Caco-2 (cell line): ENCODE measurements at regions not wholly inside any gene's neighbourhood (a gene's known extent, or its start where the extent isn't known, plus 50 kb on each side); places are given as distances from the start of the nearest gene placed in this dataset.

Source experiments
- BruUV-seq: library from RNA; stranded (reverse); fragments of 400-500 nt; replicated peaks from 2 replicates; lab custom pipeline; 2021; lab: Mats Ljungman, UMichigan
- CTCF ChIA-PET: fragments of 300-600 bp; sonication (Branson Sonifier 250); formaldehyde crosslinking; loops from one replicate; lab custom pipeline; 2022; ENCODE audit warnings: antibody characterized with exemption; lab: Charles Lee
- POLR2A ChIA-PET: fragments of 300-600 bp; sonication (Branson Sonifier 250); formaldehyde crosslinking; loops from one replicate; lab custom pipeline; 2022; ENCODE audit warnings: antibody characterized with exemption; lab: Charles Lee
- DNase-seq, 2 experiments: peaks; one replicate each; pipeline versions ENCODE4 v3.0.0 to v3.0.0-alpha.2; 2020 to 2022
- H3K27me3 ChIP-seq: replicated peaks from 2 replicates; pipeline ENCODE4 v1.6.0; 2011; ENCODE audit warnings: low read length; ENCODE audit not compliant: control insufficient read depth, insufficient read depth
- H3K36me3 ChIP-seq: 2 replicates; pipeline ENCODE4 v1.5.1; 2011; ENCODE audit warnings: low read length; ENCODE audit not compliant: control insufficient read depth, insufficient read depth
- H3K4me1 ChIP-seq: fragments of 250-450 bp; sonication (Bioruptor Pico); 2 replicates; pipeline ENCODE4 v1.5.1; 2020; ENCODE audit warnings: mild to moderate bottlenecking
- H3K4me3 ChIP-seq: 2 replicates; pipeline ENCODE4 v1.5.1; 2011; ENCODE audit warnings: low read depth, mild to moderate bottlenecking, control low read depth, low read length
- H3K9me3 ChIP-seq: fragments of 250-450 bp; sonication (Bioruptor Pico); 2 replicates; pipeline ENCODE4 v1.5.1; 2020; ENCODE audit warnings: mild to moderate bottlenecking, moderate library complexity
- H3K27ac Mint-ChIP-seq: one replicate; pipeline ENCODE4 v1.8.0; 2022; ENCODE audit warnings: mixed read lengths; ENCODE audit not compliant: unreplicated experiment
- H3K27me3 Mint-ChIP-seq: one replicate; pipeline ENCODE4 v1.8.0; 2022; ENCODE audit warnings: mixed read lengths; ENCODE audit not compliant: insufficient read depth, unreplicated experiment
- H3K36me3 Mint-ChIP-seq: one replicate; pipeline ENCODE4 v1.8.0; 2022; ENCODE audit warnings: mild to moderate bottlenecking, mixed read lengths; ENCODE audit not compliant: insufficient read depth, unreplicated experiment
- H3K4me1 Mint-ChIP-seq: one replicate; pipeline ENCODE4 v1.8.0; 2022; ENCODE audit warnings: low read depth, mixed read lengths; ENCODE audit not compliant: unreplicated experiment
- H3K4me3 Mint-ChIP-seq: one replicate; pipeline ENCODE4 v1.8.0; 2022; ENCODE audit warnings: mild to moderate bottlenecking, moderate library complexity, mixed read lengths; ENCODE audit not compliant: unreplicated experiment
- H3K9me3 Mint-ChIP-seq: one replicate; pipeline ENCODE4 v1.8.0; 2022; ENCODE audit warnings: mixed read lengths; ENCODE audit not compliant: unreplicated experiment
- CTCF ChIP-seq, 2 experiments: fragments of 200-600 bp in 1 of 2; IDR thresholded peaks; 1 replicate in 1 of 2; 2 replicates in 1 of 2; pipeline versions ENCODE4 v1.5.1 to v1.8.0; 2011 to 2022; ENCODE audit warnings: antibody characterized with exemption in 1 of 2, control low read depth in 1 of 2, inconsistent platforms in 1 of 2, low read depth in 1 of 2, low read length in 1 of 2, mild to moderate bottlenecking in 1 of 2, moderate library complexity in 1 of 2; ENCODE audit not compliant: insufficient read depth in 1 of 2, severe bottlenecking in 1 of 2, unreplicated experiment in 1 of 2
- intact Hi-C: fragments of 100-400 bp; cut with micrococcal nuclease; formaldehyde crosslinking; loops from one replicate; pipeline ENCODE4 v1.10.0; 2022; ENCODE audit not compliant: unreplicated experiment

GRCh38 chr1:166343276-166343675 is 176.5 kb upstream of the FAM78B start:
- H3K27me3 ChIP-seq, result no peaks in the 10 kb centered on the region
- no peaks in the 10 kb centered on the region for H3K36me3 Mint-ChIP-seq
- POLR2A ChIA-PET, result no interaction called here
- no peak overlapping the region for H3K4me3 Mint-ChIP-seq
- H3K4me1 ChIP-seq, result no peaks in the 10 kb centered on the region
- no peak for TF ChIP-seq CTCF (IDR thresholded peaks at IDR 0.05; ENCODE audit: insufficient read depth in 1 of 2, low read depth in 1 of 2, low read length in 1 of 2, severe bottlenecking in 1 of 2, unreplicated experiment in 1 of 2)
- H3K27me3 Mint-ChIP-seq, result peaks cover 6% of the 10 kb centered on the region
- no TSS peak for BruUV-seq
- no peak overlapping the region for H3K27ac Mint-ChIP-seq
- H3K36me3 ChIP-seq, result no peaks in the 10 kb centered on the region
- H3K9me3 ChIP-seq, result no peaks in the 10 kb centered on the region
- no peak overlapping the region for H3K4me3 ChIP-seq
- DNase-seq, result no peak
- intact Hi-C loops, result no loop called here
- H3K4me1 Mint-ChIP-seq, result no peaks in the 10 kb centered on the region
- CTCF ChIA-PET, result no interaction called here
- no peaks in the 10 kb centered on the region for H3K9me3 Mint-ChIP-seq

GRCh38 chr1:166350490-166350889 is 183.7 kb upstream of the FAM78B start:
- Histone ChIP-seq H3K27me3 (no peaks in the 10 kb centered on the region), H3K36me3 (no peaks in the 10 kb centered on the region), H3K4me3 (no peak overlapping the region), H3K9me3 (no peaks in the 10 kb centered on the region), H3K4me1 (no peaks in the 10 kb centered on the region)
- BruUV-seq, result no TSS peak
- CTCF ChIA-PET, result no interaction called here
- peak in 1 of 2 experiments; percentile 1 for DNase-seq
- Mint-ChIP-seq H3K4me3 (no peak overlapping the region), H3K27me3 (peaks cover 16% of the 10 kb centered on the region), H3K36me3 (no peaks in the 10 kb centered on the region), H3K27ac (no peak overlapping the region), H3K9me3 (no peaks in the 10 kb centered on the region), H3K4me1 (no peaks in the 10 kb centered on the region)
- intact Hi-C loops, result no loop called here
- no peak for TF ChIP-seq CTCF (IDR thresholded peaks at IDR 0.05; ENCODE audit: insufficient read depth in 1 of 2, low read depth in 1 of 2, low read length in 1 of 2, severe bottlenecking in 1 of 2, unreplicated experiment in 1 of 2)
- POLR2A ChIA-PET, result no interaction called here

- BruUV-seq, result no TSS peak
- Mint-ChIP-seq H3K27ac (no peak overlapping the region), H3K9me3 (no peaks in the 10 kb centered on the region), H3K4me1 (no peaks in the 10 kb centered on the region), H3K27me3 (peaks cover 14% of the 10 kb centered on the region), H3K36me3 (no peaks in the 10 kb centered on the region), H3K4me3 (no peak overlapping the region)
- DNase-seq, result no peak
- ChIA-PET CTCF (no interaction called here), POLR2A (no interaction called here)
- Histone ChIP-seq H3K36me3 (no peaks in the 10 kb centered on the region), H3K27me3 (no peaks in the 10 kb centered on the region), H3K4me1 (no peaks in the 10 kb centered on the region), H3K9me3 (no peaks in the 10 kb centered on the region), H3K4me3 (no peak overlapping the region)
- TF ChIP-seq CTCF (IDR thresholded peaks at IDR 0.05; ENCODE audit: insufficient read depth in 1 of 2, low read depth in 1 of 2, low read length in 1 of 2, severe bottlenecking in 1 of 2, unreplicated experiment in 1 of 2), result no peak
- intact Hi-C loops, result no loop called here
These were observed 184.9 kb upstream of the FAM78B start for GRCh38 chr1:166351676-166352075.
